HG03135 (cell line): ENCODE measurements at regions not wholly inside any gene's neighbourhood (a gene's known extent, or its start where the extent isn't known, plus 50 kb on each side); places are given as distances from the start of the nearest gene placed in this dataset.
"Not testable (repeated sequence)": the region's sequence is repeated elsewhere in the genome, so short reads cannot be mapped to it uniquely, and the experiment has no call there.

Source experiments
- ATAC-seq: cut with Tn5 transposase; IDR thresholded peaks from one replicate; pipeline ENCODE4 v1.9.1; 2021; ENCODE audit warnings: mild to moderate bottlenecking, moderate library complexity; ENCODE audit not compliant: unreplicated experiment

DNA sequence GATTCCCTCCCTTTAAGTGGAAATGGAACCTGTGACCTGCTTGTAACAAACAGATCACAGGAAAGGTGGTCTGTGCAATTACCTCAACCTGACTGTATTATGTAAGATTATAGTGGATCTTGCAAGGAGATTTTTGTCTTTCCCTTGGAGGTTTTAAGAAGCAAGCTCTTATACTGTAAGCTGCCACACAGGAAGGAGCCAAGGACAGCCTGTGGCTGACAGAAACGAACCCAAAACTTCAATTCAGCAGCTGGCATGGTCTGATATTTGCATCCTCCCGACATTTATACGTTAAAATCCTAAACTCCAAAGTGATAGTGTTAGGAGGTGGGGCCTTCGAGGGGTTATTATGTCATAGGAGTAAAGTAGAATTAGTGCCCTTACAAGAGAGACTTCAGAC, 711.8 kb upstream of the CTNND2 start:
- no peak for ATAC-seq

DNA sequence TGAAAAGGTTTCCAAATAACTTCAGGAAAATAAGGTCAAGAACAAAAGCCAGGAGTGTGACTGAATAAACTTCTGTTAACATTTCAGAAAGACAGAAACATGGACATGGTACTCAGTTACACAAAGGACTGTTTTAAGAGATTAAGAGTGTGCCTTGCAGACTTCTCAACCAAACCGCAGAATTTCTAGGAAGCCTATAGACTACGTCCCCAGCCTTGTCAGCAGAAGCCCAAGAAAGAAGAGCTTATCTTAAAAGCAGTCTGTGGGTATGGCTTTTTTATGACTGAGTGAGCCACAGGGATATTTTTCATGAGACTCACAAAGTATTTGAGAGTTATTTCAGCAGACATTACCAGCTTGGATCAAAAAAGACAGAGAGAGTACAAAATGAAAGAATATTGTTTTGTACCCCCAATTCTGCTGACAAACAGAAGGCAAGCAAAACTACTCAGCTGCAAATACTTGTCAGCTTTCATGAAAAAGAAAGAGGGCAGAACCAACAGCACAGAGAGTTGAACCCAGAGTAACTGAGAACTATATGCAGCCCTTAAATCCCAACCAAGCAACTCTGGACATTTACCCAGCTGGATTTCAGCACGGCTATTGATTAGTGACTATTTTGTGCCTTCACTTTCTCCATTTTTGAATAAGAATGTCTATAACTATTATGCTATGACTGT, 711.0 kb upstream of the CTNND2 start:
- no peak for ATAC-seq

DNA sequence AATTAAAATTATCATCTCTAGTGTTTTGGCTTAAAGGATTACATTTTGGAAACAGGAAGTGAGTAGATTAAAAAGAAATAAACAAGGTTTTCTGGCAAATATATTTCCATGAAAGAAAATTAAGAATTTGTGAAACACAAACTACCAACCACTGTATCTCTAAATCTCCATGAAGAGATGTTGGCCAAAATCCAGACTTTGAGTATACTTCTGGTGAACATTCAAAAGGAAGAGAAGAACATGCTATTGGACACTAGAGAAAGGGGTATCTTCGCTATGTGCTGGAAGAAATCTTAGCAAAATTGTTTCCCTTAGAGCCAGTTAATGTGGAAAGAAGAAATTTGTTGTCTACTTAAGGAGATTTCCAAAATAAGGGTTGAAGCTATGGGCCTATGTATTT, 710.4 kb upstream of the CTNND2 start:
- no peak for ATAC-seq

DNA sequence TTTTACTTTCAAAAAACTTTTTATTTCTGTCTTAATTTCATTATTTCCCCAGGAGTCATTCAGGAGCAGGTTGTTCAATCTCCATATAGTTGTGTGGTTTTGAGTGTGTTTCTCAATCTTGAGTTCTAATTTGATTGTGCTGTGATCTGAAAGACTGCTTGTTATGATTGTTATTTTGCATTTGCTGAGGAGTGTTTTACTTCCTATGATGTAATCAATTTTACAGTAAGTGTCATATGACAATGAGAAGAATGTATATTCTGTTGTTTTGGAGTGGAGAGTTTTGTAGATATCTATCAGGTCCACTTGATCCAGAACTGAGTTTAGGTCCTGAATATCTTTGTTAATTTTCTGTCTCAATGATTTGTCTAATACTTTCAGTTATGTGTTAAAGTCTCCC, 706.9 kb upstream of the CTNND2 start:
- no peak for ATAC-seq

DNA sequence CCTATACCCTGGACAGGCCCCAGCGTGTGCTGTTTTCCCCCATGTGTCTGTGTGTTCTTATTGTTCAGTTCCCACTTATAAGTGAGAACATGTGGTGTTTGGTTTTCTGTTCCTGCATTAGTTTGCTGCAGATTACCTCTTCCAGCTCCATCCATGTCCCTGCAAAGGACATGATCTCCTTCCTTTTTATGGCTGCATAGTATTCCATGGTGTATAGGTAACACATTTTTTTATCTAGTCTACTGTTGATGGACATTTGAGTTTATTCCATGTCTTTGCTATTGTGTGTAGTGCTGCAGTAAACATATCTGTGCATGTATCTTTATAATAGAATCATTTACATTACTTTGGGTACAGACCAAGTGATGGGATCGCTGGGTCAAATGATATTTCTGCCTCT, 703.6 kb upstream of the CTNND2 start:
- ATAC-seq: not testable (repeated sequence)

DNA sequence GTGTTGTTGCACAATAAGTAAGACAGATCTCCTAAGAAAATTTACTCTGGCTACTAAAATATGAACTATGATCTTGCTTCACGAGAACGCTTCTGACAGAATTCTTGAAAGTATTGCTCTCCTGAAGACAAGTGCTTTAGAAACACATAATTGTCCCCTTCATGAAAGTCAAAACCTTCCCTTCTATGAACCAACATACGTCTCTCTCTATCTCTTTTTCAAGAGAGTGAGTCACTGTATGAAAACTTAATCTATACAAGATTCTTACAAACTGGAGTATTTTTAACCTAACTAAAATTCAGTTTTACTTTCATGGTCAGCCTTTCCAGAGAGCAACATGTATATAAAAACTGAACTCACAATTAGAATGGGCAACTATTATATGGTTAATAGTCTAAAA, 688.0 kb upstream of the CTNND2 start:
- ATAC-seq: no peak

DNA sequence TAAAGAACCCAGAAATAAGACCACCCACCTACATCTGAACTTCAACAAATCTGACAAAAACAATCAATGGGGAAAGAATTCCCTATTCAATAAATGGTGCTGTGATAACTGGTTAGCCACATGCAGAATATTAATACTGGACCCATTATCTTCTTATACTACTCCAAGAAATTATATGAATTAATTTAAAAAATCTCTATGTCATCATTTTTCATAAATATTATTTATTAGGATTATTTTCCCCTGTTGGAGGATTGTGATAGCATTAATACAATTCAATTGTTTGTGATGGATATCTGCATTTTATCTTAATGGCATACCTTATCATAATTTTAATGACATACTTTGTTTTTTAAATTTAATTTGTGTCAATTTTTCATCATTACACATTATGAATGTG, 682.2 kb upstream of the CTNND2 start:
- no peak for ATAC-seq

DNA sequence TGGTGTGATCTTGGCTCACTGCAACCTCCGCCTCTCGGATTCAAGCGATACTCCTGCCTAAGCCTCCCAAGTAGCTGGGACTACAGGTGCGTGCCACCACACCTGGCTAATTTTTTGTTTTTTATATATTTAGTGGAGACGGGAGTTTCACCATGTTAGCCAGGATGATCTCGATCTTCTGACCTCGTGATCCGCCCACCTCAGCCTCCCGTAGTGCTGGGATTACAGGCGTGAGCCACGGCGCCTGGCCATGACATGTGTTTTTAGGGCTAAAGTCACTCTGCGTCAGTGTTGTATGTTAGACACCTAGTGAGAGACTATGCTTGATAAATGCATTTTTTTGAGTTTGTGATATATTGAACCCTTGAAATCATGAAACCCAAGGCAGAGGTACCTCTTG, 674.6 kb upstream of the CTNND2 start:
- not testable (repeated sequence) for ATAC-seq

DNA sequence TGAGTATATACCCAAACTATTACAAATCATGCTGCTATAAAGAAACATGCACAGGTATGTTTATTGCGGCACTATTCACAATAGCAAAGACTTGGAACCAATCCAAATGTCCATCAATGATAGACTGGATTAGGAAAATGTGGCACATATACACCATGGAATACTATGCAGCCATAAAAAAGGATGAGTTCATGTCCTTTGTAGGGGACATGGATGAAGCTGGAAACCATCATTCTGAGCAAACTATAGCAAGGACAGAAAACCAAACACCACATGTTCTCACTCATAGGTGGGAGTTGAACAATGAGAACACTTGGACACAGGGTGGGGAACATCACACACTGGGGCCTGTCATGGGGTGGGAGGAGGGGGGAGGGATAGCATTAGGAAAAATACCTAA, 672.7 kb upstream of the CTNND2 start:
- ATAC-seq: not testable (repeated sequence)

DNA sequence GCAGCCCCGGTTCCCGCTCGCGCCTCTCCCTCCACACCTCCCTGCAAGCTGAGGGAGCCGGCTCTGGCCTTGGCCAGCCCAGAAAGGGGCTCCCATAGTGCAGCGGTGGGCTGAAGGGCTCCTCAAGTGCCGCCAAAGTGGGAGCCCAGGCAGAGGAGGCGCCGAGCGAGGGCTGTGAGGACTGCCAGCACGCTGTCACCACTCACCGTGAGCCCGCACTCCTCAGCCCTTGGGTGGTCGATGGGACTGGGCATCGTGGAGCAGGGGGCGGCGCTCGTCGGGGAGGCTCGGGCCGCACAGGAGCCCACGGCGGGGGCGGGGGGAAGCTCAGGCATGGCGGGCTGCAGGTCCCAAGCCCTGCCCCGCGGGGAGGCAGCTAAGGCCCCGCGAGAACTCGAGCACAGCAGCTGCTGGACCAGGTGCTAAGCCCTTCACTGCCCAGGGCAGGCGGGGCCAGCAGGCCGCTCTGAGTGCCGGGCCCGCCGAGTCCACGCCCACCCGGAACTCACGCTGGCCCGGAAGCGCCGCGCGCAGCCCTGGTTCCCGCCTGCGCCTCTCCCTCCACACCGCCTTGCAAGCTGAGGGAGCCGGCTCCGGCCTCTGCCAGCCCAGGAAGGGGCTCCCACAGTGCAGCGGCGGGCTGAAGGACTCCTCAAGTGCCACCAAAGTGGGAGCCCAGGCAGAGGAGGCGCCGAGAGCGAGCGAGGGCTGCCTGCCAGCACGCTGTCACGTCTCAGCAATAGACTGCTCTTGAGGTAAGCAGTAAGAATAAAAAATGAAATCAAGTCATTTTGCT, 670.2 kb upstream of the CTNND2 start:
- not testable (repeated sequence) for ATAC-seq

DNA sequence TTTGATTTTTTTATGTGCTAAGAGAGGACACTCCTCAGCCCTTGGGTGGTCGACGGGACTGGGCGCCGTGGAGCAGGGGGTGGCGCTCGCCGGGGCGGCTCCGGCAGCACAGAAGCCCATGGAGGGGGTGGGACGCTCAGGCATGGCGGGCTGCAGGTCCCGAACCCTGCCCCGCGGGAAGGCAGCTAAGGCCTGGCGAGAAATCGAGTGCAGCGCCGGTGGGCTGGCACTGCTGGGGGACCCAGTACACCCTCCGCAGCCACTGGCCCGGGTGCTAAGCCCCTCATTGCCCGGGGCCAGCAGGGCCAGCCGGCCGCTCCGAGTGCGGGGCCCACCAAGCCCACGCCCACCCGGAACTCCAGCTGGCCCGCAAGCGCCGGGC, 669.7 kb upstream of the CTNND2 start:
- not testable (repeated sequence) for ATAC-seq

DNA sequence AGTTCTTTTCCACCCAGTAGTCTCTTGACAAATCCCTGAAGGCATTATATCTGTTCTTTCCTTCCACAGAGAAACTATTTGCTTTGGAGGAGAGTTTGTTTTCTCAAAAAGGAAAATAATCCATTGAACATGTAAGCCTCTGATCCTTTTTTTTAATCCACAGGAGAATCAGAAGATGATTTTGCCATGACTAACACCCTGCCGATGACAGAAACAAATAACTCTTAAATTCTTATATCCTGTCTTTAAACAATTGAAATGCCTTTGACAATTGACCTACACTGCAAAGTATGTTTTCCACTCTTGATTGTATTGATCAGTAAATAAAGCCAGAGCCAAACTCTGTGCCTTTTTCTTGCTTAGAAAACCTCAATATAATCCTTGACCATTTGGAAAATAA, 666.4 kb upstream of the CTNND2 start:
- ATAC-seq: no peak

DNA sequence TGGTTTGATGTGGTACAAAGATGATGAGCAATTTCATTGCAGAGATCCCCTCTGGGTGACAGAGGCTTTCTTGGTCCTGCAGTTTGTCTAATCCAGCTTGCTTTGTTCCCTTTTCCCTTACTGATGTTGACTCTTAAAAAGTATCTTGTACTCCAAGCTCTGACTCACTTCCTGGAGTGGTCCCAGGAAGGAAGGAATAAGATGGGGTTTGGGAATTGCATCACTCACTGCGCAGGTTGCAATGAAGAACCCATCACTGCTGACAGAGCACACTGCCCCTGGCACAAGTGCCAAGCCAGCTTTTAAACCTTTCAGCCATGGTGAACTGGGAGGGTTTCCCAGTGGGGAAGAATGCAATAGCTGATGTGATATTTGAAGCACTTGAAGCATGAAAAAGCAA, 662.2 kb upstream of the CTNND2 start:
- ATAC-seq: no peak

DNA sequence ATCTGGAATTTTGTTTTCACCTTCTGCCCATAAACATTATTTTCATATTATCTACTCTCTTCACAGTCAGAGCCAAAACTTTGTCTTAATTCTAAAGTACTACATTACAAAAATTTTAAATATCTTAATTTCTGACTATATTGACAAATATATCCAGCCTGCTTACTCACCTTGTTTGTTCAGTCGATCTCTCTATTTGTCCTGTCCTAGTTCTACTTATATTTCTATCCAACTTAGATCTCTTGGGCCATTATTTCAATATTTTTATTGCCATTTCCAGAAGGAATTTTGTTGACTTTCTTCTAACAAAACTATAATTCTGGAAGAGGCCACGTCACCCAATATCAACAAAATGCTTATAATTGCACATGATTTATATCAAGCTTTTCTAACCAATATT, 652.8 kb upstream of the CTNND2 start:
- no peak for ATAC-seq

DNA sequence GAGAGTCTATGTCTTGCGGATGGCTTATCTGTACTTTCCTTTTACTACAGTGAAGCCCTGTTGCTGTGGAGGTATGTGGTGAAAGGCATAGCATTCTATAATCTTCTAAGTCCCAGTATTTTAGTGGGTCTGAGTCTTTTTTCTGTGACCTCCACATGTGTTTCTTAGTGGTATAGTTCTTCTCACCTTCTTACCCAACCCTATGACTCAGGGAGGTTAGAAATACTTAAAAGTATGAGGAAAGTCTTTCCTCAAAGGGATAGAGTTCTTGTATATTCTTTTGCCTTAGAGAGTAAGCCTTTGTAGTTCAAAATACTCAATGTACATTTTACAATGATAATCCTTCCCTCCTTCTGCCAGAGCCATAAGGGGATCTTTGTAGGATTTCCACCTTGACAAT, 621.9 kb upstream of the CTNND2 start:
- ATAC-seq: no peak

DNA sequence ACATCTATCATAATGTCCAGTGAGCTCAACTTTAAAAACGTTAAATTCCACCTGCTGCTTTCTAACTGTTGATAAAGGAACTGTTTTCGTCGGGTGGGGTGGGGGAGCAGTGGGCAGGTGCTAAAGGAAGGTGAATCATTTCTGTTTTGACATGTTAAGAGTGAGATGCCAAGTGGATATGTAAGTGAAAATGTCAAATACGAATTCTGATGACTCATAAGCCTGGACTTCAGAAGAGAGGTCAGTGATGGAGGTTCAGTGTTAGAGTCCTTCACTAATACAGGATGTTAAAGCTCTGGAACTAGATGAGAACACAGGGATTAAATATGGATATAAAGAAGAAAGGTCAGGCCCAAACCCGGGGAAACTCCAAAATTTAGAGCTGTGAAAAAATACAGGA, 617.9 kb upstream of the CTNND2 start:
- ATAC-seq: no peak

DNA sequence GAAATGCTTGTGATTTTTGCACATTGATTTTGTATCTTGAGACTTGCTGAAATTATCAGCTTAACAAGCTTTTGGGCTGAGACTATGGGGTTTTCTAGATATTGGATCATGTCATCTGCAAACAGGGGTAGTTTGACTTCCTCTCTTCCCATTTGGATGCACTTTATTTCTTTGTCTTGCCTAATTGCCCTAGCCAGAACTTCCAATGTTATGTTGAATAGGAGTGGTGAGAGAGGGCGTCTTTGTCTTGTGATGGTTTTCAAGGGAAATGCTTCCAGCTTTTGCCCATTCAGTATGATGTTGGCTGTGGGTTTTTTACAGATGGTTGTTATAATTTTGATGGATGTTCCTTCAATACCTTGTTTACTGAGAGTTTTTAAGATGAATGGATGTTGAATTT, 600.7 kb upstream of the CTNND2 start:
- not testable (repeated sequence) for ATAC-seq

DNA sequence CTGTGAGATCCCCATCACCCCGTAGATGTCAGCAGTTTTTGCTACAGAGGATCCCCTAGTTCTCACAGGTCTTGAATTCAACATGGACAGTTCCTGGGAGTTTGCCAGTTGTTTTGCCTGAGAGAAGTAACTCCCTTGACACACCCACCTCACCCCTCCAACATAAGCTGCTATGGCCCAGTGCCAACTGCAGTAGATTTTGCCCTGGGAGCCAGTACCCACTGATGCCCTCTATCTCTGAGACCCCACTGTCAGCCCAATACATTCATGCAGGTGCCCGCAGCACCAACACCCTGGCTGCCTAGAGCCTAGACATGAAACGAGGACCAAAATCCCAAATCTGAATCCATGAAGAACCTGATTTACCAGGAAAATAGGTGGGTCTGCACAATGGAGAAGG, 583.9 kb upstream of the CTNND2 start:
- no peak for ATAC-seq

DNA sequence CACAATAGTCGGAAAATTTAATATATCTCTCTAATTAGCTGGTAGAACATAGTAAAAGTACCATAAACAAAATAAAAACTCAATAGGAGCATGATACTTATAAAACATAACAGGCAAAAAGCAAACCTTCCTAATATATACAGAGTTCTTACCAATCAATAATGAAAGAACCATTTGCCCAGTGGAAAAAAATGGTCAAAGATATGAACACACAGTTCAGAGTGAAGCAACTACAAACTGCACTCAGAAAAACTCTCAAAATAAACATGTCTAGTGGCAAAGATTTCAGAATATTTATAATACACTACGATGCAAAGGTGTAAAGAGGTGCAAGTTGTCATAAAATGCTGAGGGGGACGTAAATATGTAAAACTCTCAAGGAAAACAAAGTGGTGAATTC, 576.2 kb upstream of the CTNND2 start:
- no peak for ATAC-seq

DNA sequence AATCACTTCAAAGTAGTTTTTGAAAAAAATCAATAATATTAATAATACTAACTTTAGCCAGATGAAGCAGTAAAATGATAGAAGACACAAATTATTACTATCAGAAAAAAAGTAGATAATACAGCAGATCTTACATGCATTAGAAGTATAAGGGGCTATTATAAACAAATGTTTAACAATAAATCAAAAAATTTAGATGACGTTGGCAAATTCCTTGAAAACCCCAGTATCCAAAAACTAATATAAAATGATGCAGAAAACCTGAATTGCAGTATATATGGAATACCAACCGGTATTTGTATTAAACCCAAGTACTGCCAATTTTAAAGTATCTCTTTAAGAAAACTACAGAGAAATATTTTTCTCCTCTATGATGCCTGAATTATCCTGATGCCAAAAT, 573.3 kb upstream of the CTNND2 start:
- no peak for ATAC-seq

DNA sequence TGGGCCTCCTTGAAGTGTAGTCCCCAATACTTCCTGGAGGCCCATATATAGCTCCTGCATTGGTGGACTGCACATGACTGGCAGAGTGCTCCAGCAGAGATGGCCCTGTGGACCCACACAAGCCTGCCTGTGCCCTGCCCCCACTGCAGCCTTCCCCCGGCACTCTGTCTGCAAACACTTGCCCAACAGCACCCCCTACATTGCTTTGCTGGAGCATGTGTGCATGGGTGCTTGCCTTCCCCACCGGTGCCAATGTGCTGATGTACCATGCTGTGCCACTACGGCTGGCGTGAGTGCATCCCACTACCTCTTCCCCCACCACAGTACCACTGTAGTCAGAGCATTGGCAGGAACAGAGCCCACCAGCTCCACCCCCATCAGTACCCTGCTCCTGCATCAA, 563.6 kb upstream of the CTNND2 start:
- ATAC-seq: no peak

DNA sequence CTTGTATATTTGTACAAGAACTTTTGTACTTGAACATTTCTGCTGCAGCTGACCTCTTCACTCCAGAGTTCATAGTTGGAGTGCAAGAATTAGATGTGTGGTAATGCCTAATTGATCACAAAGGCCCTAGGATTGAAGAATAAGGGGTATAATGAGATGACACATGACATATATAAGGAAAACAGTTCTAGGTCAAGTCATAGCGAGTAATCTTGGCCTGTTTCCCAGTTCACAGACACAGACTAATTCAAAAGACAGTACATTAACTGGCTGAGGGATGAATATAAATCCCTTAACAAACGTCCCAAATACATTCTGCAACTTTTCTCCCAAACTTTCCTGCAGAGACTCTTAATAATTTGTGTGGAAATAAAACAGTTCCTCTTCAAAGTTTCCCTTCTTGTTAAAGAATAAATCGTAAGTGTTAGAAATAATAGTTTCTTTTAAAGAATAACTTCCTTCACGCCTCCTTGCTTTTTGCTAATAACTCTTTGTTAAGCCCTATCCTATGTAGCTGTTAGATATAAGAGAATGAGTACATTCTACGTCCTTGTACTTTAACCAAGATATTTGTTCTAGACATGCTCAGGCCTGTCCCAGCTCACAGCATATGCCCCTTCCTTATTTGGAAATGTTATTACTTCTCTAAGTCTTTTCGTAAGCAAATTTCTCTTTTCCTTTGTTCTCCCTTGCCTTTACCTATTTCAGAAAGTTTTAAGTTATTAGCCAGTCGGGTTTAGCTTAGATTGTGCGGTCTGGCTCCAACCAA, 556.4 kb upstream of the CTNND2 start:
- ATAC-seq: no peak
